ENCODE measurements at regions not wholly inside any gene's neighbourhood (a gene's known extent, or its start where the extent isn't known, plus 50 kb on each side); places are given as distances from the start of the nearest gene placed in this dataset.

DNA sequence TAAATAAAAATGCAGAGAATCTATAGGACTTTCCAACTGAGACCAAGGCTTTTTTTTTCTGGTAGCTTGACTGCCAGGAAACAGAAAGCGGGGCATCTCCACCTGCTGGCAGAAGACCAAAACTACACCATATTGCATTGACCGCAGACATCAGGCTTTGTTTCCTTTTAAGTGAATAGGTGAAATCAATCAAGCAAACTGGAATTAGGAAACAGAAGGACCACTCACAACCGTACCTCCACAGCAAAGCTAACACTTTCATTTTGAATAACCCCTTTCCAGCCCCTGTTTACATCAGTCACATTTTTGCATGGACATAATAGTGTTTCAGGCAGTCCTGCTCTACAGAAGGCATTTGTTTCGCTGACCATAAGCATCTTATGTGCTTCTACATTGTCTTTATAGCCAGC lies 218.2 kb downstream of the IDS start:
- 31 to 36% methylated on average over 4 of the region's 4 CpGs for WGBS, 2 donors
- H3K4me3 ChIP-seq (ENCODE audit: low read depth, poor library complexity, severe bottlenecking) = no peak overlapping the region
- TF ChIP-seq, protein P1, sequence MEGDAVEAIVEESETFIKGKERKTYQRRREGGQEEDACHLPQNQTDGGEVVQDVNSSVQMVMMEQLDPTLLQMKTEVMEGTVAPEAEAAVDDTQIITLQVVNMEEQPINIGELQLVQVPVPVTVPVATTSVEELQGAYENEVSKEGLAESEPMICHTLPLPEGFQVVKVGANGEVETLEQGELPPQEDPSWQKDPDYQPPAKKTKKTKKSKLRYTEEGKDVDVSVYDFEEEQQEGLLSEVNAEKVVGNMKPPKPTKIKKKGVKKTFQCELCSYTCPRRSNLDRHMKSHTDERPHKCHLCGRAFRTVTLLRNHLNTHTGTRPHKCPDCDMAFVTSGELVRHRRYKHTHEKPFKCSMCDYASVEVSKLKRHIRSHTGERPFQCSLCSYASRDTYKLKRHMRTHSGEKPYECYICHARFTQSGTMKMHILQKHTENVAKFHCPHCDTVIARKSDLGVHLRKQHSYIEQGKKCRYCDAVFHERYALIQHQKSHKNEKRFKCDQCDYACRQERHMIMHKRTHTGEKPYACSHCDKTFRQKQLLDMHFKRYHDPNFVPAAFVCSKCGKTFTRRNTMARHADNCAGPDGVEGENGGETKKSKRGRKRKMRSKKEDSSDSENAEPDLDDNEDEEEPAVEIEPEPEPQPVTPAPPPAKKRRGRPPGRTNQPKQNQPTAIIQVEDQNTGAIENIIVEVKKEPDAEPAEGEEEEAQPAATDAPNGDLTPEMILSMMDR (IDR thresholded peaks at IDR 0.05) = no peak
- no peak for DNase-seq (ENCODE audit: low spot score in 2 of 2)
- intact Hi-C loops (cut with DNase I; ENCODE audit: low total_unique reads) = no loop called here

DNA sequence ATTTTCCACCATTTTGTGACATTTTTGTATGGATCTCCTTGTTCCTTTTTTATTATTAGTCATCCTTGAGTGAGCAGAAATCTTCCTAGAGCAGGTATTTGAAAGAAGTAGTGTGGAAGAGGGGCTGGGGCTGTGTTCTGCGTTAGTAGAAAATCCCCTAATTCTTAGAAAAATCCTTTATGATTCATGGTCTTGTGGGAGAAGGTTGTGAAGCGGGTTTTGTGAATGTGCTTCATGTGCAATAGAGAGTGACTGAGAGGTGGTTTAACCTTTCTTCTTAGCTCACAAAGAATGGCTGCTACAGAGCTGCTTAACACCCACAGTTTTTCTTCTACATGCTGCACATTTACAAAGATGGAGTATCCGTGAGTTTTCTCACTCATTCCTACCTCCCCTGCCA lies 220.5 kb downstream of the IDS start:
- 65 to 71% methylated on average over 3 of the region's 3 CpGs for WGBS, 2 donors
- intact Hi-C loops (cut with DNase I; ENCODE audit: low total_unique reads) = no loop called here
- no peak for TF ChIP-seq POLR2A (IDR thresholded peaks at IDR 0.05)
- TF ChIP-seq, protein P1 (IDR thresholded peaks at IDR 0.05) = no peak
- no peak overlapping the region for H3K4me3 ChIP-seq (ENCODE audit: low read depth, poor library complexity, severe bottlenecking)
- DNase-seq (ENCODE audit: low spot score in 2 of 2) = no peak

DNA sequence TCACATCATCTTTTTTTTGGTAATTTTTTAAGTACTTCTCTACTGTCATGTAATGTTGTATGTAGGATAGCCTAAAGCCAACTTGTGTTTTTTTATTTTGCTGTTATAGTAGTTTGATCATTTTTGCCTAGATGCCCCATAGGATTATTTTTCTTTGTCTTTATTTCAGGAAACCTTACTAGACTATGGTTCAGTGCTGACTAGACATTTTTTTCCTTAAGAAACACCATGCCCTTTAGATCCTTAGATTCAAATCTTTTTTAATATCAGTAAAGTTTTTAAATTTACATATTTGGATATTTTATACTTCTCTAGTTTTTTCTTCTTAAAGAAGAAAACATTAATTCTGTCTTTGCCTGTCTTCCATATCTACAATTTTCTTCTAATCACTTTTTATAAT lies 221.3 kb downstream of the IDS start:
- no peak for DNase-seq (ENCODE audit: low spot score in 2 of 2)
- intact Hi-C loops (cut with DNase I; ENCODE audit: low total_unique reads) = no loop called here
- no peak overlapping the region for H3K4me3 ChIP-seq (ENCODE audit: low read depth, poor library complexity, severe bottlenecking)
- no peak for TF ChIP-seq POLR2A (IDR thresholded peaks at IDR 0.05)
- TF ChIP-seq, protein P1 (IDR thresholded peaks at IDR 0.05) = no peak

DNA sequence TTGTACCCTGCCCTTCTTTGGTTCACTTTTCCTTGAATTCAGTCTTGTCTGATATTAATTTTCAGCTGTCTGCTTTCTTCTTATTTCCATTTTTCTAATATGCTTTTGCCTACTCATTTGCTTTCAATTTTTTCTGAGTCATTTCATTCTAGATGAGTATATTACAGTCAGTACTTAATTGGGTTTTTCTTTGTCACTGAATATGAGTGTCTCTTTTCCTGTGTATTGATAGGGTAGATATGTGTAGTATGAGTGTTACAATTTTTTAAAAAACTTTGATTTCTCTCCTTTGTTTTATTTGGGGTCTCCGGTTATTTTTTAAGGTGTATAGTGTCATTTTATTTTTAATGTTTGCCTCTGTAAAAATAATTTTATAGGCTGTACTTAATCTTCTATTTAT lies 222.2 kb downstream of the IDS start:
- no peak for TF ChIP-seq POLR2A (IDR thresholded peaks at IDR 0.05)
- TF ChIP-seq, protein P1 (IDR thresholded peaks at IDR 0.05) = no peak
- intact Hi-C loops (cut with DNase I; ENCODE audit: low total_unique reads) = no loop called here
- no peak for DNase-seq (ENCODE audit: low spot score in 2 of 2)
- no peak overlapping the region for H3K4me3 ChIP-seq (ENCODE audit: low read depth, poor library complexity, severe bottlenecking)
- WGBS, 2 donors = 76 to 88% methylated on average over 1 of the region's 1 CpG

DNA sequence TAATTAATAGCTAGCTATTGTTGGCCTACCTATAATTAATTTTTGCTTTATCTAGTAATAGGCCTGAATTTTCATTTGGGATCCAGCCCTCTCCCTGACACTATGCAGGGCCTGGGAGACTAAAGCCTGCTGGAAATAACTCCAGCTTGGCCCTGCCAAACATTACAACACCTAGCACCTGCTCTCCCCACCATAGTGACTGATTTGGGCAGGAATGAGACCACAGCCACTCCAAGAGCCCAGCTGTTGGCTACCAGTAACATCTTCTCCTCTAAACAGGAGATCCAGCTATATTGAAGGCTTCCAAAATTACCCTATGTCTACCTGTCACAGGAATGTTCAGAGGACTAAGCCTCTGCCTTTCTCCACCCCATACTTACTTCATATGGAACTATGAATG lies 225.1 kb downstream of the IDS start:
- intact Hi-C loops (cut with DNase I; ENCODE audit: low total_unique reads) = no loop called here
- no peak for DNase-seq (ENCODE audit: low spot score in 2 of 2)
- no peak overlapping the region for H3K4me3 ChIP-seq (ENCODE audit: low read depth, poor library complexity, severe bottlenecking)

DNA sequence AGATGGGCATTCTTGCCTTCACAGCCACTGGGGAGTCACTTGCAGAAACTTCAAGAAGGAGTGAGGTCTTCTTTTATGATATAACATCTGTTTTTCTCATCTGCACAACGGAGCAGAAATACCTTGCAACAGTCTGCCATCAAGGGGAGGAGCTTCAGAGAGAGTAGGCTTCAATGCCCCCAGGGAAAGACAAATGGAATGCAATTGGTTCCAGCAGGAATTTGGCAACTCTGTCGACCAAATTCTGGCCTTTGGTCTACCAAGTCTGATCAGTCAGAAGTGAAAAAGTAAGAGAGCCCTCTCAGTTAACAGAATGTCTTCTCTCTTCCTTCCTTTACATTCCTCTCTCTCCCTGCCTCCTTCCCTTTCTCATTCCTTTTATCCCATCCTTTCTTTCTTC lies 229.3 kb downstream of the IDS start:
- intact Hi-C loops (cut with DNase I; ENCODE audit: low total_unique reads) = no loop called here
- DNase-seq (ENCODE audit: low spot score in 2 of 2) = no peak
- H3K4me3 ChIP-seq (ENCODE audit: low read depth, poor library complexity, severe bottlenecking) = no peak overlapping the region
- 5 to 12% methylated on average over 2 of the region's 2 CpGs for WGBS, 2 donors
- TF ChIP-seq POLR2A (IDR thresholded peaks at IDR 0.05) = no peak
- TF ChIP-seq, protein P1 (IDR thresholded peaks at IDR 0.05) = no peak

More for the DNA sequence above, 225.1 kb downstream of the IDS start:
- no peak for TF ChIP-seq POLR2A (IDR thresholded peaks at IDR 0.05)
- TF ChIP-seq, protein P1 (IDR thresholded peaks at IDR 0.05) = no peak
